Effector memory CD4-positive, alpha-beta T cell (primary cell): ENCODE measurements at regions not wholly inside any gene's neighbourhood (a gene's known extent, or its start where the extent isn't known, plus 50 kb on each side); places are given as distances from the start of the nearest gene placed in this dataset.
"Not testable (repeated sequence)": the region's sequence is repeated elsewhere in the genome, so short reads cannot be mapped to it uniquely, and the experiment has no call there.

Experiments
- DNase-seq, 3 donors: peaks; one replicate each; pipeline ENCODE4 v3.0.0-alpha.2; 2020
- H3K27ac ChIP-seq: 2 replicates; pipeline ENCODE4 v1.7.0; 2013; ENCODE audit warnings: mild to moderate bottlenecking, low read length, moderate library complexity; ENCODE audit not compliant: insufficient read depth, poor library complexity, severe bottlenecking
- H3K27me3 ChIP-seq: replicated peaks from 2 replicates; pipeline ENCODE4 v1.7.0; 2013; ENCODE audit warnings: mild to moderate bottlenecking, low read length; ENCODE audit not compliant: insufficient read depth, control insufficient read depth, poor library complexity, severe bottlenecking
- H3K36me3 ChIP-seq: 2 replicates; pipeline ENCODE4 v1.7.0; 2013; ENCODE audit warnings: mild to moderate bottlenecking, low read length, moderate library complexity; ENCODE audit not compliant: control insufficient read depth, insufficient read depth
- H3K4me1 ChIP-seq: 2 replicates; pipeline ENCODE4 v1.7.0; 2013; ENCODE audit warnings: low read length, mild to moderate bottlenecking; ENCODE audit not compliant: control insufficient read depth, insufficient read depth, poor library complexity, severe bottlenecking
- H3K4me3 ChIP-seq: 2 replicates; pipeline ENCODE4 v1.7.0; 2013; ENCODE audit warnings: low read length, low read depth, mild to moderate bottlenecking; ENCODE audit not compliant: insufficient read depth, poor library complexity, severe bottlenecking
- H3K9me3 ChIP-seq: 2 replicates; pipeline ENCODE4 v1.7.0; 2013; ENCODE audit warnings: mild to moderate bottlenecking, low read length, moderate library complexity; ENCODE audit not compliant: control insufficient read depth

DNA sequence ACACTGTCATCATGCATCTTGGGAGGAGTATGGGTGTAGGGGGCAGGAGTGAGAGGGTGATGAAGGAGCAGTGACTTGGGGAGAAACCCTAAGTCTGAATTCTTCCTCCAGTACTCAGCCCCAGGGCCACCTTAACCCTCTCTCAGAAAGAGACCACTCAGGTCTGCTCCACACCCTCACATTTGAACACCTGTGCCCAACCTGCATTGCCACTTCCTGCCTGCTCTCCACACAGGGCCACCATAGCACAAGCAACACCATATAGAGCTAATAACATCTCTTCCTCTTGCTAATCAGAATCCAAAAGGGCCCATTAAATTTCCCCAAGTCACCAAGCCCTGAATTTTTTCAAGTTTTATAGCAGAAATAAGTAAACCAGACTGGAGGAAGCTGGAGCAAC is 278.7 kb downstream of the KDM5D start:
- Histone ChIP-seq H3K27ac (no peak overlapping the region), H3K36me3 (no peaks in the 10 kb centered on the region), H3K27me3 (no peaks in the 10 kb centered on the region)

GRCh38 chrY:19456855-19457448 is 287.6 kb downstream of the KDM5D start:
- H3K27me3 ChIP-seq = no peaks in the 10 kb centered on the region
- no peak for DNase-seq
- H3K9me3 ChIP-seq = no peaks in the 10 kb centered on the region
- no peaks in the 10 kb centered on the region for H3K4me1 ChIP-seq
- H3K27ac ChIP-seq = no peak overlapping the region
- no peak overlapping the region for H3K4me3 ChIP-seq
- no peaks in the 10 kb centered on the region for H3K36me3 ChIP-seq

More for the DNA sequence above, 278.7 kb downstream of the KDM5D start:
- no peak for DNase-seq
- no peaks in the 10 kb centered on the region for H3K9me3 ChIP-seq
- H3K4me1 ChIP-seq = no peaks in the 10 kb centered on the region
- no peak overlapping the region for H3K4me3 ChIP-seq

- peak in 1 of 3 donors; percentile 2 for DNase-seq
- Histone ChIP-seq H3K9me3 (no peaks in the 10 kb centered on the region), H3K4me3 (no peak overlapping the region), H3K27me3 (no peaks in the 10 kb centered on the region), H3K27ac (no peak overlapping the region), H3K36me3 (no peaks in the 10 kb centered on the region), H3K4me1 (no peaks in the 10 kb centered on the region)
Measured at GRCh38 chrY:19433059-19433458, 311.5 kb downstream of the KDM5D start.

- Histone ChIP-seq H3K4me1 (no peaks in the 10 kb centered on the region), H3K36me3 (no peaks in the 10 kb centered on the region), H3K9me3 (no peaks in the 10 kb centered on the region), H3K27me3 (no peaks in the 10 kb centered on the region), H3K27ac (no peak overlapping the region), H3K4me3 (no peak overlapping the region)
- DNase-seq = no peak
Measured at GRCh38 chrY:19427736-19428518, 316.6 kb downstream of the KDM5D start.

DNA sequence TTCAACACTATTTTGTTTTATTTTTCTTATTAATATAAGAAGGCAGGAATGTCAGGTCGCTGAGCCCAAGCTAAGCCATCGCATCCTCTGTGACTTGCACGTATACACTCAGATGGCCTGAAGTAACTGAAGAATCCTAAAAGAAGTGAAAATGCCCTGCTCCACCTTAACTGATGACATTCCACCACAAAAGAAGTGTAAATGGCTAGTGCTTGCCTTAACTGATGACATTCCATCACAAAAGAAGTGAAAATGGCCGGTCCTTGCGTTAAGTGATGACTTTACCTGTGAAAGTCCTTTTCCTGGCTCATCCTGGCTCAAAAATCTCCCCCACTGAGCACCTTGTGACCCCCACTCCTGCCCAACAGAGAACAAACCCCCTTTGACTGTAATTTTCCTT is 317.3 kb downstream of the KDM5D start:
- H3K27ac ChIP-seq, H3K27me3 ChIP-seq, H3K4me3 ChIP-seq, H3K9me3 ChIP-seq, H3K36me3 ChIP-seq, H3K4me1 ChIP-seq, DNase-seq: not testable (repeated sequence)

GRCh38 chrY:19410980-19411766 is 333.4 kb downstream of the KDM5D start:
- H3K4me1 ChIP-seq = no peaks in the 10 kb centered on the region
- H3K27ac ChIP-seq = no peak overlapping the region
- DNase-seq = no peak
- no peaks in the 10 kb centered on the region for H3K9me3 ChIP-seq
- H3K4me3 ChIP-seq = no peak overlapping the region
- H3K36me3 ChIP-seq = no peaks in the 10 kb centered on the region
- no peaks in the 10 kb centered on the region for H3K27me3 ChIP-seq

GRCh38 chrY:19406246-19406645 is 338.3 kb downstream of the KDM5D start:
- no peak for DNase-seq
- Histone ChIP-seq H3K36me3 (no peaks in the 10 kb centered on the region), H3K4me1 (no peaks in the 10 kb centered on the region), H3K27ac (no peak overlapping the region), H3K27me3 (no peaks in the 10 kb centered on the region), H3K4me3 (no peak overlapping the region), H3K9me3 (no peaks in the 10 kb centered on the region)

DNA sequence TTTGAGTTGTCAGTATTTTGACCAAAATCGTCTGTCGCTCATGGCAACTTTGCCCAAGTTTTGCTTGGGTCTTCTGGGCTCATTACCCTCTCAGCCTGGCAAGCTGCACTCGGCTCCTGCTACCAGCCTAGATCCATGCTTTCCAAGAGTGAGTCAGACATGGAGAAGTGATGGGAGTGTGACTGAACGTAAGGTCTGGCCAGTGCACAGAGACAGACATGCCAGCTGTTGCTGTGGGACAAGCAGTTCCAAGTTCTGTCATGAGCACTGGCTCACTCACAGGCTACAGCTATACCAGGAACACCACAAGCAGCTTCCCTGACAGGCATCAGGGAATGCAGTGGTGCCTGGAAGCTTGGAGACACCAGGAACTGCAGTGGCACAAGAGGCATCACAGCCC is 338.9 kb downstream of the KDM5D start:
- H3K9me3 ChIP-seq = no peaks in the 10 kb centered on the region
- no peak for DNase-seq
- no peaks in the 10 kb centered on the region for H3K36me3 ChIP-seq

GRCh38 chrY:19392876-19393275 is 351.6 kb downstream of the KDM5D start:
- Histone ChIP-seq H3K4me1 (no peaks in the 10 kb centered on the region), H3K27ac (no peak overlapping the region), H3K27me3 (no peaks in the 10 kb centered on the region), H3K4me3 (no peak overlapping the region), H3K9me3 (no peaks in the 10 kb centered on the region), H3K36me3 (no peaks in the 10 kb centered on the region)
- DNase-seq = no peak

More for the DNA sequence above, 338.9 kb downstream of the KDM5D start:
- Histone ChIP-seq H3K27me3 (no peaks in the 10 kb centered on the region), H3K27ac (no peak overlapping the region), H3K4me3 (no peak overlapping the region), H3K4me1 (no peaks in the 10 kb centered on the region)

DNA sequence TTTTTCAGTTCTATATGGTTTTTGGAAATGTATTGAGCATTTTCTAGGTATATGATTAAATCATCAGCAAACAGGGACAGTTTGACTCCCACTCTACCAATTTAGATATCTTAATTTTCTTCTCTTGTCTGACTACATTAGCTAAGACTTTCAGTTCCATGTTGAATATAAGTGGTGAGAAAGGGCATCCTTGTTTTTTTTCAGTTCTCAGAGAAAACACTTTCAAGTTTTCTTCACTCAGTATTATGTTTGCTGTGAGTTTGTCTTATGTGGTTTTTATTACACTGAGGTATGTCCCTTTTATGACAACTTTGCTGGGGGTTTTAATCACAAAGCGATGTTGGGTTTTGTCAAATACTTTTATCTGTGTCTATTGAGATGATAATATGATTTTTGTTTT is 352.6 kb downstream of the KDM5D start:
- no peaks in the 10 kb centered on the region for H3K27me3 ChIP-seq
- no peaks in the 10 kb centered on the region for H3K4me1 ChIP-seq
- no peak for DNase-seq
- no peak overlapping the region for H3K27ac ChIP-seq
- H3K36me3 ChIP-seq = no peaks in the 10 kb centered on the region
- no peak overlapping the region for H3K4me3 ChIP-seq
- H3K9me3 ChIP-seq = no peaks in the 10 kb centered on the region
